Thoracic aorta (tissue), 2 donors: ENCODE measurements at regions not wholly inside any gene's neighbourhood (a gene's known extent, or its start where the extent isn't known, plus 50 kb on each side); places are given as distances from the start of the nearest gene placed in this dataset.

ENCODE experiments used
- ATAC-seq: fragments of 150-250 bp; one replicate; pipeline ENCODE4 v1.8.0; 2017; ENCODE audit warnings: low read depth; ENCODE audit not compliant: insufficient number of reproducible peaks, low FRiP score
- DNase-seq: peaks from one replicate; pipeline ENCODE4 v3.0.0-alpha.2; 2020; ENCODE audit warnings: low spot score
- H3K27ac ChIP-seq, 2 donors: fragments of 200-600 bp; sonication (generic); 1 replicate in 1 of 2; 2 replicates in 1 of 2; pipeline ENCODE4 v1.5.1; 2016; ENCODE audit warnings: mild to moderate bottlenecking in 2 of 2, moderate library complexity in 2 of 2
- H3K27me3 ChIP-seq: fragments of 200-600 bp; sonication (generic); replicated peaks from 2 replicates; pipeline ENCODE4 v1.6.0; 2016; ENCODE audit warnings: mild to moderate bottlenecking; ENCODE audit not compliant: insufficient read depth
- H3K36me3 ChIP-seq: fragments of 200-600 bp; sonication (generic); one replicate; pipeline ENCODE4 v1.5.1; 2016
- H3K4me1 ChIP-seq, 2 donors: fragments of 200-600 bp; sonication (generic); 1 replicate in 1 of 2; 2 replicates in 1 of 2; pipeline versions ENCODE4 v1.5.1 to v1.6.0; 2016; ENCODE audit warnings: low read depth in 2 of 2, mild to moderate bottlenecking in 1 of 2; ENCODE audit not compliant: control insufficient read depth in 1 of 2
- H3K4me3 ChIP-seq: fragments of 200-600 bp; sonication (generic); 2 replicates; pipeline ENCODE4 v1.5.1; 2016; ENCODE audit warnings: mild to moderate bottlenecking
- H3K9me3 ChIP-seq: fragments of 200-600 bp; sonication (generic); 2 replicates; pipeline ENCODE4 v1.5.1; 2016
- CTCF ChIP-seq: fragments of 200-600 bp; sonication (generic); IDR thresholded peaks from one replicate; pipeline ENCODE4 v1.5.1; 2019; ENCODE audit warnings: antibody characterized with exemption

- no peak overlapping the region for H3K27ac ChIP-seq
Observed at GRCh38 chr6:134851548-134851947, 98.4 kb downstream of the ALDH8A1 start.

DNA sequence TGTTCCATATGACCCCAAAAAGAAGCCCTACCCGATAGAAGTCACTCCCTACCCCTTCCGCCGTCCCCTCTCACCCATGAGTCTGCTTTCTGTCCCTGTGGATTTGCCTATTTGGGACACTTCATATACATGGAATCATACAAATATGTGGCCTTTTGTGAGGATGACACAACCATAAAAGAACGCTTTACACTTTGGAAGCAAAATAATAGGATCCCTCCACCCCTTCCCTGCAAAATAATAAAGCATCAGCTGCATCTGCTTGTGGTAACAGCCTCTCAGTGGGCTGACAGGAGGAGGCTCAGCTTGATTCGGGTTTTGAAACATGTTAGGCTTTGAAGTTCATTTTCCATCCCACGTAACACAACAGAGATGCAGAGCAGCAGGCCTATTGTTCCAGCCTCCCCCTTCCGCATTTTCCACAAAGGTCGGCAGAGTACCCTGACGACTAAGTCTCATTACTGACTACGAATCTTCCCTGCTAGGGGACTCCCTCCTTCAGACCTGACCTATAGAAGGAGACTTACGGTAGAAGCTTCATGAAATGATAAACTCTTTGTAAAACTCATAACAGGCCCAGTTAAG is 99.1 kb downstream of the ALDH8A1 start:
- no peaks in the 10 kb centered on the region for H3K36me3 ChIP-seq
- no peaks in the 10 kb centered on the region for H3K9me3 ChIP-seq
- H3K27ac ChIP-seq, result no peak overlapping the region
- no peaks in the 10 kb centered on the region for H3K27me3 ChIP-seq
- H3K4me3 ChIP-seq, result no peak overlapping the region
- no peak for TF ChIP-seq CTCF
- no peaks in the 10 kb centered on the region for H3K4me1 ChIP-seq
- DNase-seq (no peak), ATAC-seq (no peak)

More at GRCh38 chr6:134851548-134851947, 98.4 kb downstream of the ALDH8A1 start:
- TF ChIP-seq CTCF, result no peak
- no peak overlapping the region for H3K4me3 ChIP-seq
- no peaks in the 10 kb centered on the region for H3K36me3 ChIP-seq
- H3K4me1 ChIP-seq, result no peaks in the 10 kb centered on the region
- no peak for DNase-seq
- no peak for ATAC-seq
- no peaks in the 10 kb centered on the region for H3K9me3 ChIP-seq
- no peaks in the 10 kb centered on the region for H3K27me3 ChIP-seq

GRCh38 chr6:134849920-134850447 is 99.9 kb downstream of the ALDH8A1 start:
- H3K27me3 ChIP-seq, result no peaks in the 10 kb centered on the region
- no peak for DNase-seq
- H3K9me3 ChIP-seq, result no peaks in the 10 kb centered on the region
- no peak overlapping the region for H3K4me3 ChIP-seq
- TF ChIP-seq CTCF, result no peak
- H3K4me1 ChIP-seq, result no peaks in the 10 kb centered on the region
- H3K27ac ChIP-seq, result no peak overlapping the region
- no peak for ATAC-seq
- H3K36me3 ChIP-seq, result no peaks in the 10 kb centered on the region

DNA sequence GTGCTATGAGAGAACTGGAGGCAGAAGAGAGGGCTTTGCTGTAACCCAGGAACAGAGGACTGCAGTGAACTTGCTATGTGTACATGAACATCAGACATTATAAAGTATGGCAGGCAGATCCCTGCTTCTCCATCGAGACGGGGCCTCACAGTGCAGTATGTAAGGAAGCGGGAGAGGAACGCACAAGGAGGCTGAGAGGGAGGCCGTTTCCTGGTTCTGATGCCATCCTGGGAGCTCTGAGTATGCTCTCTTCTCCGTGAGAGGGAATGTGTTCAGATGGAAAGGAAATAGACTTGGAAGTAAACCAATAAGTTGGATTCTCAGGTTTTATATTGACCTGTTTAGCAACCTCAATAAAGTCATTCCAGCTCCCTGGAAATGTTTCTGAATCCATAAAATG is 101.8 kb downstream of the ALDH8A1 start:
- ATAC-seq, result no peak
- Histone ChIP-seq H3K27ac (no peak overlapping the region), H3K4me1 (no peaks in the 10 kb centered on the region), H3K27me3 (no peaks in the 10 kb centered on the region), H3K9me3 (no peaks in the 10 kb centered on the region), H3K4me3 (no peak overlapping the region), H3K36me3 (no peaks in the 10 kb centered on the region)
- no peak for TF ChIP-seq CTCF
- DNase-seq, result no peak

- no peak for ATAC-seq
Observed at GRCh38 chr6:134846865-134847264, 103.0 kb downstream of the ALDH8A1 start.

More at GRCh38 chr6:134846865-134847264, 103.0 kb downstream of the ALDH8A1 start:
- H3K27ac ChIP-seq, result no peak overlapping the region
- H3K4me3 ChIP-seq, result no peak overlapping the region
- DNase-seq, result no peak
- H3K27me3 ChIP-seq, result no peaks in the 10 kb centered on the region
- no peaks in the 10 kb centered on the region for H3K4me1 ChIP-seq
- TF ChIP-seq CTCF, result no peak
- no peaks in the 10 kb centered on the region for H3K9me3 ChIP-seq
- H3K36me3 ChIP-seq, result no peaks in the 10 kb centered on the region
